HEK293T (cell line): ENCODE measurements at regions not wholly inside any gene's neighbourhood (a gene's known extent, or its start where the extent isn't known, plus 50 kb on each side); places are given as distances from the start of the nearest gene placed in this dataset.

ENCODE experiments used
- CTCF ChIA-PET: fragments of 350-600 bp; formaldehyde crosslinking; extraction: SDS; loops from one replicate; lab custom pipeline; 2021; ENCODE audit warnings: antibody characterized with exemption, inconsistent platforms; lab: Yijun Ruan, JAX
- POLR2A ChIA-PET: fragments of 350-600 bp; formaldehyde crosslinking; extraction: SDS; loops from one replicate; lab custom pipeline; 2020; ENCODE audit warnings: antibody characterized with exemption, inconsistent platforms; lab: Yijun Ruan, JAX
- DNase-seq: peaks from one replicate; pipeline ENCODE4 v3.0.0; 2012; ENCODE audit warnings: mixed read lengths; ENCODE audit errors: extremely low spot score
- ARNT ChIP-seq: fragments of 450-650 bp; IDR thresholded peaks from 2 replicates; pipeline ENCODE4 v1.6.1; 2017; ENCODE audit warnings: mild to moderate bottlenecking
- BHLHE40 ChIP-seq: fragments of 450-650 bp; IDR thresholded peaks from 2 replicates; pipeline ENCODE4 v1.6.1; 2016; ENCODE audit warnings: mild to moderate bottlenecking, moderate library complexity, borderline replicate concordance
- CTBP1 ChIP-seq: fragments of 450-650 bp; IDR thresholded peaks from 2 replicates; pipeline ENCODE4 v1.6.1; 2016; ENCODE audit warnings: borderline replicate concordance
- ELF4 ChIP-seq: fragments of 450-650 bp; IDR thresholded peaks from 2 replicates; pipeline ENCODE4 v1.6.1; 2017; ENCODE audit warnings: antibody characterized with exemption
- FOXA1 ChIP-seq: fragments of 450-650 bp; IDR thresholded peaks from 2 replicates; pipeline ENCODE4 v1.6.1; 2016; ENCODE audit warnings: mild to moderate bottlenecking
- FOXK2 ChIP-seq: fragments of 450-650 bp; IDR thresholded peaks from 2 replicates; pipeline ENCODE4 v1.6.1; 2016; ENCODE audit warnings: mild to moderate bottlenecking
- FOXM1 ChIP-seq: fragments of 450-650 bp; IDR thresholded peaks from 2 replicates; pipeline ENCODE4 v1.6.1; 2017; ENCODE audit warnings: mild to moderate bottlenecking, borderline replicate concordance
- HDGF ChIP-seq: fragments of 450-650 bp; IDR thresholded peaks from 2 replicates; pipeline ENCODE4 v1.6.1; 2017; ENCODE audit warnings: antibody characterized with exemption, borderline replicate concordance
- L3MBTL2 ChIP-seq: fragments of 450-650 bp; conservative IDR thresholded peaks from 2 replicates; pipeline ENCODE4 v1.6.1; 2016; ENCODE audit warnings: mild to moderate bottlenecking
- LEF1 ChIP-seq: fragments of 450-650 bp; IDR thresholded peaks from 2 replicates; pipeline ENCODE4 v1.6.1; 2017; ENCODE audit warnings: mild to moderate bottlenecking, borderline replicate concordance
- NFRKB ChIP-seq: fragments of 450-650 bp; IDR thresholded peaks from 2 replicates; pipeline ENCODE4 v1.6.1; 2016; ENCODE audit warnings: mild to moderate bottlenecking, moderate library complexity
- SP1 ChIP-seq: fragments of 450-650 bp; IDR thresholded peaks from 2 replicates; pipeline ENCODE4 v1.6.1; 2017
- SUZ12 ChIP-seq: fragments of 450-650 bp; IDR thresholded peaks from 2 replicates; pipeline ENCODE4 v1.6.1; 2016; ENCODE audit warnings: mild to moderate bottlenecking
- TARDBP ChIP-seq: fragments of 450-650 bp; IDR thresholded peaks from 2 replicates; pipeline ENCODE4 v1.6.1; 2016
- ZNF384 ChIP-seq: fragments of 450-650 bp; IDR thresholded peaks from 2 replicates; pipeline ENCODE4 v1.6.1; 2016
- TF ChIP-seq, protein P1 (sequence below): fragments of 450-650 bp; IDR thresholded peaks from 2 replicates; pipeline ENCODE4 v1.6.1; 2016

- CTCF ChIA-PET: no interaction called here
- TF ChIP-seq SUZ12 (no peak), FOXK2 (no peak), ELF4 (no peak), NFRKB (no peak), LEF1 (no peak), HDGF (no peak), ARNT (no peak), BHLHE40 (no peak), FOXM1 (no peak), CTBP1 (no peak), TARDBP (no peak), FOXA1 (no peak), ZNF384 (no peak)
- TF ChIP-seq, protein P1, sequence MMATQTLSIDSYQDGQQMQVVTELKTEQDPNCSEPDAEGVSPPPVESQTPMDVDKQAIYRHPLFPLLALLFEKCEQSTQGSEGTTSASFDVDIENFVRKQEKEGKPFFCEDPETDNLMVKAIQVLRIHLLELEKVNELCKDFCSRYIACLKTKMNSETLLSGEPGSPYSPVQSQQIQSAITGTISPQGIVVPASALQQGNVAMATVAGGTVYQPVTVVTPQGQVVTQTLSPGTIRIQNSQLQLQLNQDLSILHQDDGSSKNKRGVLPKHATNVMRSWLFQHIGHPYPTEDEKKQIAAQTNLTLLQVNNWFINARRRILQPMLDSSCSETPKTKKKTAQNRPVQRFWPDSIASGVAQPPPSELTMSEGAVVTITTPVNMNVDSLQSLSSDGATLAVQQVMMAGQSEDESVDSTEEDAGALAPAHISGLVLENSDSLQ: no peak
- DNase-seq: no peak
- POLR2A ChIA-PET: no interaction called here
These were observed 194.2 kb upstream of the GMDS start for GRCh38 chr6:2439632-2440031.

DNA sequence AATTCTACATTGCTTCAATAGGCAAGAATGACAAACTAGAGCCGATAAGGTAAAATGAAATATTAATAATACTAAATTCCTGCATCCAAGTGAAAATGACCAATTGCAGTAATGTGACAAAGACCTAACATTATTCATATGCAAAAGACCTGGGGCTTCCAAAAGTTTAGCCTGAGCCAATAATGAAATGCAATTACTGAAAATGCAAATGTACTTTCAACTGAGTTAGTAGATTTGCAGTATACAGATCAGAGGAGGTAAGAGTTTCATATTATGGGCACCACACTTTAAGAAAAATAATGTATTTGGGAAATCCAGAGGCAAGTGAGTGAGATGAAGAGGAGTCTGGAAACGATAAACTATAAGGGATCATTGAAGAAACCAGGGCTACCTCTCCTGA, 193.7 kb upstream of the GMDS start:
- POLR2A ChIA-PET: no interaction called here
- TF ChIP-seq, protein P1: no peak
- no peak for DNase-seq
- CTCF ChIA-PET: no interaction called here

DNA sequence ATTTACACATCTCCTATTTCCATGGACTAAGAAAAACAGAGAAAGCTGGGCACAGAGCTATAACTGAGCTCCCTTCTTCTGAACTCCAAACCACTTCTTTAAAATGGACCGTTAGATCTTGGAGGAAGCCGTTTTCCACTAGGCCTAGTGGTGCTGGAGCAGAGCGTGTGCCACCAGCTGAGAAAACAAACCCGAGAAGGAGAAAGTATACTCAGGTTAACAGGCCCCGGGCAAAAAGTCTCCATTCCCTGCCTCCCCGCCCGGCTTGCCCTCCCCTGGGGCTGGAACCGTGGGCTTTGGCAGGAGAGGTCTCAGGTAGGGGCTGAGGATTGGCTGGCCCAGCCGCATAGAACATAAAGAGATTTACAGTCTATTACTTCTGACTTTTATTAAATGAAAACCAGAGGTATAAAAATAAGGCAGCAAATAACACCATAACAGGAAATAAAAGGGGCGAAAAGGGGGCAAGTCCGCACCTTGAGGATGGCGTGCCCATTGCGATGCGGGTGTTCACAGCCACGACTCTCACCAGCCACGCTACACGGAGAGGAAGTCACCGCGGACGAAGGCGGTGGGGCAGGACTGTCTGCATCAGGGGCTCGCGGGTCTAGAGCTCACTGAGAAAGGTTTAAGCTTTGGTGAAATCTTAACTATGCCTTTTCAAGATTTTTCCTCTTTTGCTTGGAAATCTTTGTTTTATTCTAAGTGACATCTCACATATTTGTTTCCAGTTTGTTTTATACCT, 191.2 kb upstream of the GMDS start:
- CTCF ChIA-PET: no interaction called here
- POLR2A ChIA-PET: no interaction called here

DNA sequence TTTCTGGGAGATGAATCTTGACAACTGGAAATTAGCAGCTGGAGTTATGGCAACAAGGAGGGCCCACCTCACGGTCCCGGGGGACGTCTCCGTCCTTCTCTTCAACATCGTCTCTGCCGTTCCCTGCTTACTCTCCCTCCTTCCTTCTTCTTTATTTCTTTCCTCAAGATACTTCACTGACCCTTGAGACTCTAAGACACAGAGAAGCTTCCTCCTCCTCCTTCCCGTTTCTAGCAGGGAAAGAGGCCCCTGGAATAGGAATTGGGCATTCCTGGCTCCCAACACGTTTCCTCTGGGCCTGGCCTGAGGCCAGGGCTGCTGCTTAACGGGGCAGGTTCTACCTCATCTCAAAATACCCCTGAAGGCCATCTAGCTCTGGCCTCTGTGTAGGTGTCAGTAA, 189.9 kb upstream of the GMDS start:
- POLR2A ChIA-PET: no interaction called here
- CTCF ChIA-PET: no interaction called here
- TF ChIP-seq SP1: no peak
- TF ChIP-seq FOXK2: no peak
- no peak for TF ChIP-seq SUZ12
- DNase-seq: no peak

More for the DNA sequence above, 191.2 kb upstream of the GMDS start:
- no peak for DNase-seq
- TF ChIP-seq FOXA1: no peak
- no peak for TF ChIP-seq BHLHE40
- TF ChIP-seq TARDBP: no peak
- no peak for TF ChIP-seq FOXK2
- TF ChIP-seq ELF4: no peak
- TF ChIP-seq L3MBTL2: no peak
- no peak for TF ChIP-seq HDGF
- no peak for TF ChIP-seq CTBP1
- TF ChIP-seq SUZ12: no peak
- no peak for TF ChIP-seq SP1
- TF ChIP-seq FOXM1: no peak

GRCh38 chr6:2434912-2435311, 189.5 kb upstream of the GMDS start:
- ChIA-PET POLR2A (no interaction called here), CTCF (no interaction called here)
- TF ChIP-seq ZNF384 (no peak), FOXA1 (no peak), LEF1 (no peak), FOXK2 (no peak), CTBP1 (no peak), L3MBTL2 (no peak), TARDBP (no peak), BHLHE40 (no peak), NFRKB (no peak), HDGF (no peak), ELF4 (no peak), ARNT (no peak), SP1 (no peak), SUZ12 (no peak), FOXM1 (no peak)
- TF ChIP-seq, protein P1: no peak
- no peak for DNase-seq

GRCh38 chr6:2434116-2434515, 188.7 kb upstream of the GMDS start:
- DNase-seq: no peak
- POLR2A ChIA-PET: no interaction called here
- TF ChIP-seq ELF4: no peak
- no peak for TF ChIP-seq CTBP1
- TF ChIP-seq NFRKB: no peak
- CTCF ChIA-PET: no interaction called here

DNA sequence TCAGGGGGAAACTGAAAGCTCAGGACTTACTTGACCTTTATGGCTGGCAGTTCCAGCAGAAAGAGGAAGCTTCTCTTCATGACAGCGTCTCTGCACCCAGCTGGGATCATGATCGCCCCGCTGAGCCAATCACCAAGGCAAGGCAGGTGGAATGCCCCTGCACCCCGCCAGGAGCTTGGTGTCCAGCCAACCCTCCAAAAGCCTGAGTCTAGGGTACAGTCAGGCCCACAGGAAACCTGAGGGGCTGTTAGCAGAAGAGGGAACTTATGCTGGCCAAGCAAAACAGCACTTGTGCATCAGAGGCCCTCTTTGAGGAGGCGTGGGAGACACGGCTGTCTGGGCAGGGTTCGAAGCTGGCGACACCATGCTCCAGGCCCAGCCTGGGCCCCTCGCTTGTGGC, 188.3 kb upstream of the GMDS start:
- CTCF ChIA-PET: no interaction called here
- no peak for DNase-seq
- TF ChIP-seq NFRKB: no peak
- TF ChIP-seq, protein P1: no peak
- TF ChIP-seq SUZ12: no peak
- no peak for TF ChIP-seq FOXK2
- no peak for TF ChIP-seq ZNF384
- no peak for TF ChIP-seq CTBP1
- TF ChIP-seq ELF4: no peak
- no peak for TF ChIP-seq ARNT
- no peak for TF ChIP-seq L3MBTL2
- no peak for TF ChIP-seq FOXM1
- TF ChIP-seq SP1: no peak
- no peak for TF ChIP-seq HDGF
- no peak for TF ChIP-seq FOXA1
- POLR2A ChIA-PET: no interaction called here
